Neuronal stem cell (in vitro differentiated cells): ENCODE measurements at regions not wholly inside any gene's neighbourhood (a gene's known extent, or its start where the extent isn't known, plus 50 kb on each side); places are given as distances from the start of the nearest gene placed in this dataset.

Source experiments
- DNase-seq: peaks from one replicate; pipeline ENCODE4 v3.0.0-alpha.2; 2013; ENCODE audit warnings: low spot score
- H2AFZ ChIP-seq: one replicate; pipeline ENCODE4 v1.6.1; 2013; ENCODE audit warnings: mild to moderate bottlenecking, low read length, inconsistent platforms
- H2AK5ac ChIP-seq: 2 replicates; pipeline ENCODE4 v1.6.1; 2013; ENCODE audit warnings: low read depth, mild to moderate bottlenecking, inconsistent platforms, low read length, moderate library complexity, mixed read lengths
- H2BK120ac ChIP-seq: 2 replicates; pipeline ENCODE4 v1.6.1; 2013; ENCODE audit warnings: low read depth, mild to moderate bottlenecking, inconsistent platforms, low read length, moderate library complexity, mixed read lengths
- H2BK12ac ChIP-seq: one replicate; pipeline ENCODE4 v1.6.1; 2013; ENCODE audit warnings: low read length, inconsistent platforms
- H2BK15ac ChIP-seq: 2 replicates; pipeline ENCODE4 v1.6.1; 2013; ENCODE audit warnings: mild to moderate bottlenecking, low read length, inconsistent platforms, mixed read lengths
- H2BK5ac ChIP-seq: one replicate; pipeline ENCODE4 v1.6.1; 2013; ENCODE audit warnings: inconsistent platforms, mild to moderate bottlenecking, low read length, moderate library complexity
- H3K14ac ChIP-seq: one replicate; pipeline ENCODE4 v1.6.1; 2013; ENCODE audit warnings: low read length, inconsistent platforms
- H3K18ac ChIP-seq: 2 replicates; pipeline ENCODE4 v1.6.1; 2013; ENCODE audit warnings: low read length, inconsistent platforms
- H3K23ac ChIP-seq: 2 replicates; pipeline ENCODE4 v1.6.1; 2013; ENCODE audit warnings: low read depth, mild to moderate bottlenecking, mixed read lengths, low read length, inconsistent platforms; ENCODE audit not compliant: poor library complexity
- H3K27ac ChIP-seq: replicated peaks from 3 replicates; pipeline ENCODE4 v1.5.1; 2013; ENCODE audit warnings: low read length, inconsistent platforms
- H3K27me3 ChIP-seq, 3 experiments: 2 replicates each; pipeline ENCODE4 v1.6.1; 2013; ENCODE audit warnings: low read length in 3 of 3, mild to moderate bottlenecking in 2 of 3, inconsistent platforms in 1 of 3, low read depth in 1 of 3, mixed read lengths in 1 of 3, moderate library complexity in 1 of 3; ENCODE audit not compliant: control insufficient read depth in 3 of 3, insufficient read depth in 3 of 3
- H3K36me3 ChIP-seq, 2 donors: replicated peaks in 1 of 2; 2 replicates each; pipeline ENCODE4 v1.6.1; 2013; ENCODE audit warnings: low read length in 2 of 2; ENCODE audit not compliant: control insufficient read depth in 2 of 2, insufficient read depth in 2 of 2
- H3K4ac ChIP-seq: 2 replicates; pipeline ENCODE4 v1.6.1; 2013; ENCODE audit warnings: inconsistent platforms, mild to moderate bottlenecking, low read length, moderate library complexity
- H3K4me1 ChIP-seq, 2 donors: 1 replicate in 1 of 2; 2 replicates in 1 of 2; pipeline ENCODE4 v1.6.1; 2013; ENCODE audit warnings: low read length in 2 of 2, low read depth in 1 of 2; ENCODE audit not compliant: control insufficient read depth in 2 of 2, insufficient read depth in 1 of 2
- H3K4me2 ChIP-seq: one replicate; pipeline ENCODE4 v1.6.1; 2013; ENCODE audit warnings: mild to moderate bottlenecking, low read length, inconsistent platforms; ENCODE audit not compliant: insufficient read depth, poor library complexity, severe bottlenecking
- H3K4me3 ChIP-seq, 2 donors: 2 replicates each; pipeline ENCODE4 v1.5.1; 2013; ENCODE audit warnings: low read length in 2 of 2, mild to moderate bottlenecking in 2 of 2, inconsistent platforms in 1 of 2, moderate library complexity in 1 of 2
- H3K79me1 ChIP-seq: one replicate; pipeline ENCODE4 v1.6.1; 2013; ENCODE audit warnings: low read depth, mild to moderate bottlenecking, inconsistent platforms, low read length, moderate library complexity
- H3K9ac ChIP-seq: one replicate; pipeline ENCODE4 v1.6.1; 2013; ENCODE audit warnings: mild to moderate bottlenecking, low read depth, low read length, inconsistent platforms; ENCODE audit not compliant: poor library complexity
- H3K9me3 ChIP-seq, 2 donors: replicated peaks in 1 of 2; 2 replicates each; pipeline versions ENCODE3 to v1.6.1; 2013; ENCODE audit warnings: low read length in 2 of 2, mild to moderate bottlenecking in 2 of 2, inconsistent platforms in 1 of 2, low read depth in 1 of 2, mixed read lengths in 1 of 2, moderate library complexity in 1 of 2; ENCODE audit not compliant: control insufficient read depth in 2 of 2, insufficient read depth in 1 of 2
- H4K8ac ChIP-seq: one replicate; pipeline ENCODE4 v1.6.1; 2013; ENCODE audit warnings: low read depth, mild to moderate bottlenecking, inconsistent platforms, low read length, moderate library complexity
- H4K91ac ChIP-seq: one replicate; pipeline ENCODE4 v1.6.1; 2013; ENCODE audit warnings: low read length, low read depth, mild to moderate bottlenecking, inconsistent platforms; ENCODE audit not compliant: poor library complexity
- WGBS, 2 donors: extraction: QIAGEN DNeasy Blood & Tissue Kit; methylation state at CpG; one replicate each; pipeline ENCODE4 v1.1.7; 2013; ENCODE audit warnings: missing lambda C conversion rate in 2 of 2, mixed read lengths in 1 of 2; ENCODE audit not compliant: insufficient read length in 2 of 2, insufficient replicate concordance in 1 of 2; ENCODE audit errors: extremely low coverage in 2 of 2; 5-methylcytosine and 5-hydroxymethylcytosine counted together

DNA sequence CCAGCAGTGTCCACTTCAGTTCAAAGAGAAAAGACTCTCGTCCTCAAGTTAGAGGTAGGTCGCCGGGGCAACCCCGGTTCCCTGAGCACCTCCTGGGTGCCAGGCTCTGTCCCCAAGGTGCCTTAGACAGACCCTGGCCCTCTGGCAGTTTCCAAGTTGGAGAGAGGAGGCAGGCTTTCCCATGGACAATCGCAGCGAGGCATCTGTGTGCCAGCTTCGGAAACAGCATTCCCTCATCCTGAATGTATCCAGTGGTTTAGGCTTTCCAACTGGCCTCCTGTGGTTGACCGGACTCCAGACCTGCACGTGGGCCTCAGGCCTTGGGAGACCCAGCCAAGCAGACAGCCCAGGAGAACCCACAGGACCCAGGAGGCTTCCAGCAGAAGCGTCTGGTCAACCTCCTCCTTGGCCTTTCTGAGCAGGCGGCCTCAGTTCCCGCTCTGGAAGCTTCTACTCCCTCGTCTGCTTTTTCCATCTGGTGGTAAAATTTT lies 70.3 kb downstream of the KCNF1 start:
- no CpG with 5 or more reads among the region's 13 CpGs for WGBS, 2 donors
- no peak overlapping the region for H3K4me3 ChIP-seq

DNA sequence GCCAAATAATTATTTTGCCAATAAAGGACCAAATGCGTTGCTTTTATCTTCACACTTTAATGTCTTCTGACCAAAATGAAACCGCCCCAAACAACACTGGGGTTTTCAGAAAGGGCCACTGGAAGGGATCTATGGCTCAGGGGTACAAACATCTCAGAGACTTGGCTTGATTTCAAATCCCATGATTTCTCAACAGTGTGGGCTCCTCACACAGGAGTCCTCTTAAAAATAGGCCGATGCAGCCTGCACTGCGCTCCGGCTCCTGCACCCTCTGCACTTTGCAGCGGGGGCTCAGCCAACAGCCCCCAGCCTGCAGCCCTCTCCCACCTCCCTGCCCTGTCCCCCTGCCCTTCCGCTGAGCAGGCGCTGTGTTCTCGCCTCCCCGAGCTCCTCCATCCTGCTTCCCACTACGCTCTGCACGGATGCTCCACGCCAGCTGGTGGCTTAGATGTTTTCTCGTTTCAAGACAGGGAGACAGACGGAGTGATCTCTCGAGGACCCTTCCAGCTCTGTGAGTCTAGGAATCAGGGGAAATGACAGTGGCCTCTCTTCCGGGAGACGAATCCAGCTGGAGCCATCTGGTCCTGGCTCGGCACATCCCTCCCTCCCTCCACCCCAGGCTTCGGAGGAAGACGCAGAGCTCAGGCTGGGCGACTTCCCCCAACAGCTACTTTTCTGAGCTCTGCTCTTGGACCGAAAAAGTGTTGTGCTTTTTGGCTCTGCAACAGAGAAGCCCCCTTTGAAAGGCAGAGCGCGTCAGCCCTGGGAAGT lies 71.4 kb downstream of the KCNF1 start:
- DNase-seq = no peak
- no peaks in the 10 kb centered on the region for H3K79me1 ChIP-seq
- H3K4me2 ChIP-seq = no peak overlapping the region
- H2AFZ ChIP-seq = peak overlapping the region; percentile 26
- H2BK5ac ChIP-seq = peak overlapping the region; percentile 82
- peaks cover under 1 to 20% of the 10 kb centered on the region in 2 donors for H3K4me1 ChIP-seq
- no peak overlapping the region for H3K4ac ChIP-seq
- no peak overlapping the region for H2BK120ac ChIP-seq
- H3K9ac ChIP-seq = no peak overlapping the region
- peak overlapping the region; percentile 90 for H4K91ac ChIP-seq
- H2BK15ac ChIP-seq = peak overlapping the region; percentile 56
- H3K36me3 ChIP-seq = no peaks in the 10 kb centered on the region
- H3K18ac ChIP-seq = peak overlapping the region; percentile 63
- no peak overlapping the region for H3K27ac ChIP-seq
- no peak overlapping the region for H4K8ac ChIP-seq
- no peak overlapping the region for H3K4me3 ChIP-seq
- WGBS, 2 donors = no CpG with 5 or more reads among the region's 25 CpGs
- H2AK5ac ChIP-seq = peak overlapping the region; percentile 11
- no peak overlapping the region for H2BK12ac ChIP-seq
- H3K14ac ChIP-seq = no peak overlapping the region
- H3K23ac ChIP-seq = peak overlapping the region; percentile 46
- H3K27me3 ChIP-seq = no peaks in the 10 kb centered on the region
- H3K9me3 ChIP-seq = no peaks in the 10 kb centered on the region

More for the DNA sequence above, 70.3 kb downstream of the KCNF1 start:
- Histone ChIP-seq H3K9ac (no peak overlapping the region), H4K91ac (no peak overlapping the region), H3K23ac (peak overlapping the region; percentile 22), H3K14ac (no peak overlapping the region), H2AFZ (no peak overlapping the region), H3K27ac (no peak overlapping the region), H3K36me3 (no peaks in the 10 kb centered on the region), H2BK120ac (no peak overlapping the region), H3K27me3 (no peaks in the 10 kb centered on the region), H2BK5ac (no peak overlapping the region), H2AK5ac (peak overlapping the region; percentile 56), H3K79me1 (no peaks in the 10 kb centered on the region), H3K4me1 (peaks cover 5 to 27% of the 10 kb centered on the region in 2 donors), H3K4ac (no peak overlapping the region), H3K4me2 (no peak overlapping the region), H4K8ac (no peak overlapping the region), H3K18ac (peak overlapping the region; percentile 2), H2BK15ac (no peak overlapping the region), H2BK12ac (no peak overlapping the region), H3K9me3 (no peaks in the 10 kb centered on the region)
- DNase-seq = no peak

DNA sequence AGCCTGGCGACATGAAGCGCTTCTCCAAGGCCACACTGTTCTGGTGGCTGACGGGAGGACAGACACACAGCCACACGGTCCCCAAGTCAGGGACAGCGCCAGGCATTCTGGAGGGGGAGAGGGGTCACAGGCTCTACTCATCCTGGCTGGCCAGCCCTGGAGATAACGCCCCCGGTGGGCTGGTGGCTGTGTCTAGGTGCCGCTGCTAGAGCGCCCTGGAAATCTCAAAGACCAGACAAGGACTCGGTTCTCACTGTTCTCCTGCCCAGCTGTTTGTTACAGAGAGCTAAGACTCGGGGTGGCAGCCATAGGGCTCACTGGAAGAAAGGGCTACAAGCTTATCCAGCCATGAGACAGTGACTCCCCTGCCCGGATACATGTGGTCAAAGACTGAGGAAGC lies 72.0 kb downstream of the KCNF1 start:
- H3K18ac ChIP-seq = no peak overlapping the region
- no peak overlapping the region for H3K9ac ChIP-seq
- no peak overlapping the region for H3K23ac ChIP-seq
- peak overlapping the region; percentile 11 for H2AK5ac ChIP-seq
- no peak overlapping the region for H3K27ac ChIP-seq
- H3K14ac ChIP-seq = no peak overlapping the region
- no peaks in the 10 kb centered on the region for H3K27me3 ChIP-seq
- peaks cover 0 to 17% of the 10 kb centered on the region in 2 donors for H3K4me1 ChIP-seq
- no peak overlapping the region for H3K4me3 ChIP-seq
- peak overlapping the region; percentile 26 for H2AFZ ChIP-seq
- no peak overlapping the region for H4K91ac ChIP-seq
- no peaks in the 10 kb centered on the region for H3K36me3 ChIP-seq
- H2BK120ac ChIP-seq = no peak overlapping the region
- H2BK15ac ChIP-seq = peak overlapping the region; percentile 56
- H4K8ac ChIP-seq = no peak overlapping the region
- peak overlapping the region; percentile 82 for H2BK5ac ChIP-seq
- no peaks in the 10 kb centered on the region for H3K9me3 ChIP-seq
- no peak overlapping the region for H2BK12ac ChIP-seq
- no peak overlapping the region for H3K4me2 ChIP-seq
- no peaks in the 10 kb centered on the region for H3K79me1 ChIP-seq
- DNase-seq = no peak
- H3K4ac ChIP-seq = no peak overlapping the region
- no CpG with 5 or more reads among the region's 12 CpGs for WGBS, 2 donors

DNA sequence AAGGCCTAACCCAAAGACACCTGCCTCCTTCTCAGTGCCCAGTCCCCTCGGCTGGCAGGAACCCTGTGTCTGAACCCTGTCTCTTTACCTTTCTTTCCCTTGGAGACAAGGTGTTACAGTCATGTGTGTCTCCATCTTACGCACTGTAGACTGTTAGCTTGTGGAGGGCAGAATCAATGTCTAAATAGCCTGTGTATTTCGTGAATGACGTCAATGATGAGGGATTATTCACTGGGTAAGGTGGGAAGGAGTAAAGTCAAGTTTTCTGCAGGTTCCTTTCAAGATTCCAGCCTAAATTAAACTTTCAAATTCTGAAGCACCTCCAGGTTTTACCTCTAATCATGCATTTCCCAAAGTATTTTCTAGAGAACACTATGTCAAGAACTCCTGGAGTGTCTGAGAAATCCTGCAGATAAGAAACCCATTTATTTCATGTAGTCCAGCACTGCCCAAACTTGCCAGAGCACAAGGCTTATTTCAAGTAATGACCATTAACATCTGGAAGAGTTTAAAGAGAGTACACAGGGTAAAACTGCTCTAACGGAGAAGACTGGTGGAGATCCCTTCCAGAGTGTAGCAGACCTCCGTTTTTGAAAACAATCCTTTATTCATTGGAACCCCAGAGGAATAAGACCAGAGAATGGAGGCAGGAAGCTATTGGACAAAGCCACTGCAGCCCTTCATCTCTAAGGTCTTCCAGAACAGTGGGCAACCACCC lies 72.8 kb downstream of the KCNF1 start:
- H3K27ac ChIP-seq = no peak overlapping the region
- no peak overlapping the region for H3K4ac ChIP-seq
- no peak overlapping the region for H2BK15ac ChIP-seq
- H3K4me3 ChIP-seq = no peak overlapping the region
- no peak overlapping the region for H3K23ac ChIP-seq
- H4K8ac ChIP-seq = no peak overlapping the region
- no peak overlapping the region for H3K14ac ChIP-seq
- DNase-seq = no peak
- peak overlapping the region; percentile 46 for H2AFZ ChIP-seq
- H3K4me1 ChIP-seq = peaks cover 0 to 15% of the 10 kb centered on the region in 2 donors
- no CpG with 5 or more reads among the region's 6 CpGs for WGBS, 2 donors
- H3K36me3 ChIP-seq = no peaks in the 10 kb centered on the region
- H2AK5ac ChIP-seq = no peak overlapping the region
- no peak overlapping the region for H2BK120ac ChIP-seq
- no peak overlapping the region for H4K91ac ChIP-seq
- no peak overlapping the region for H3K9ac ChIP-seq
- no peaks in the 10 kb centered on the region for H3K79me1 ChIP-seq
- no peak overlapping the region for H2BK5ac ChIP-seq
- H3K18ac ChIP-seq = no peak overlapping the region
- H2BK12ac ChIP-seq = no peak overlapping the region
- H3K27me3 ChIP-seq = no peaks in the 10 kb centered on the region
- H3K4me2 ChIP-seq = no peak overlapping the region
- H3K9me3 ChIP-seq = no peaks in the 10 kb centered on the region
